GM19463 (cell line): ENCODE measurements at regions not wholly inside any gene's neighbourhood (a gene's known extent, or its start where the extent isn't known, plus 50 kb on each side); places are given as distances from the start of the nearest gene placed in this dataset.

Source experiments
- ATAC-seq: cut with Tn5 transposase; IDR thresholded peaks from one replicate; pipeline ENCODE4 v1.9.1; 2021; ENCODE audit warnings: mild to moderate bottlenecking, moderate library complexity; ENCODE audit not compliant: unreplicated experiment

DNA sequence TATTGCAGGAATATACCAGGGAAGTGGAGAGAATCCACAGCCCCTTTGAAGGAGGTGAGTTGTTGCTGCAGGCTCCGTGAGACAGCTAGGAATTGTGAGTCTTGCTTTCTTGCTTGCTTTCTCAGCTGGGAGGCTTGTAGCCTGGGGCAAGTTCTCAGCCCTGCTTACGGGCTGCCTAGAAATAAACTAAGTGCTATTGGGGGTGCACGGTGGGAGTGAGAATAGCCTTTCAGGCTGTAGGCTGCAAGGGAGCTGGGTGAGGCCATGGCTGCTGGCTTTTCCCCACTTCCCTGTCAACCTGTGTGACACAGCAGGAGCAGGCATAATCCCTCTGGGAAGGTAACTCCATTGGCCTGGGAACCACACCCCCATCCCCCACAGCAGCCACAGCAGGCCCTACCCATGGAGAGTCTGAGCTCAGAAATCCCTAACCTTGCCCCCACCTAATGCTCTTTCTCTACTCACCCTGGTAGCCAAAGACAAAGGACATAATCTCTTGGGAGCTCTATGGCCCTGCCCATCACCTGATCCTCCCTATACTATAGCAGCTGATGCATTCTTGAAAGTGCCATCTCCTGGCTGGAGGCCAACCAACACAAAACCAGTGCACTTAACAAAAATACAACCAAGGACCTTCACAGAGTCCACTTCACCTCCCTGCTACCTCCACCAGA, 113.0 kb downstream of the MMRN1 start:
- no peak for ATAC-seq

DNA sequence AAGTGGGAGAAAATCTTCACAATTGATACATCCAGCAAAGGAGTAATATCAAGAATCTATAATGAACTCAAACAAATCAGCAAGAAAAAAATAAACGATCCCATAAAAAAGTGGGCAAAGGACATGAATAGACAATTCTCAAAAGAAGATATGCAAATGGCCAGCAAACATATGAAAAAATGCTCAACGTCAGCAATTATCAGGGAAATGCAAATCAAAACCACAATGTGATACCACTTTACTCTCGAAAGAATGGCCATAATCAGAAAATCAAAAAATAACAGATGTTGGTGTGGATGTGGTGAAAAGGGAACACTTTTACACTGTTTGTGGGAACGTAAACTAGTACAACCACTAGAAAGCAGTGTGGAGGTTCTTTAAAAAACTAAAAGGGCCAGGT, 114.3 kb upstream of the CCSER1 start:
- ATAC-seq = no peak

GRCh38 chr4:90024519-90024918, 102.7 kb upstream of the CCSER1 start:
- no peak for ATAC-seq

- ATAC-seq = no peak
Observed at GRCh38 chr4:90025248-90025647, 101.9 kb upstream of the CCSER1 start.

DNA sequence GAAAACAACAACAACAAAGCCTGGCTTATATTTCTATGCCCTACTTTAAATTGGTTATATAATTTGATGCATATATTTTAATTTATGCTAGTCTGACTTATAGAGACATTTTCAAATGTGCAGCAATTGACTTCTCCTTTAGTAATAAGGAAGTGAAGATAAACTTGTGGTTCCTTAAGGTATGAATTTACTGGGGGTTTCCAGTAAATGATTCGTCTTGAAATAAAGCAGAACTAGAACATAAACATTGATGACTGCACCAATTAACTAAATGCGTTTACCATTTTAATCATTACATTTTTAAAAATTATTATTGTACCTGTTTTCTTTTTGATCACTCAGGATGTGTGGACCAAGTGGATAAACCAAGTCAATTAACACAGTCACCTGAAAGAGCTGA, 99.6 kb upstream of the CCSER1 start:
- peak; percentile 87 for ATAC-seq

DNA sequence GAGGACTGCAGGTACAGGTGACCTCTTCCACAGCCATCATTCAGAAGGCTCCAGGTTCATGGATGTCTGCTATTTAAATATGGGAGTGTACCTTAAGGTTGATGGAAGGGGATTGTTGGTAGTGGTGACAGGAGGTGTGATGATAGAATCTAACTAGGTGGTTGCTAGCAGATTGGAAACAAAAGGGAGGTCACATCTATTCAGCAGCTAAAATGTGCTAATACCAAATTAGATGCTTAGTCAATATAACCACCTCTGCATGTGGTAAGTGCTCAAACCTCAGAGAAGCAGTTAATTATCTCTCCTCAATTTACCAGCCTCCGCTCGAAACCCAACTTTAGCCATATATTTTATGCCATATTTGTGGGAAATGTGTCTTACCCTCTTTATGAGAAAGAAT, 98.7 kb upstream of the CCSER1 start:
- no peak for ATAC-seq

- ATAC-seq = no peak
Observed at GRCh38 chr4:90030202-90030601, 97.0 kb upstream of the CCSER1 start.

DNA sequence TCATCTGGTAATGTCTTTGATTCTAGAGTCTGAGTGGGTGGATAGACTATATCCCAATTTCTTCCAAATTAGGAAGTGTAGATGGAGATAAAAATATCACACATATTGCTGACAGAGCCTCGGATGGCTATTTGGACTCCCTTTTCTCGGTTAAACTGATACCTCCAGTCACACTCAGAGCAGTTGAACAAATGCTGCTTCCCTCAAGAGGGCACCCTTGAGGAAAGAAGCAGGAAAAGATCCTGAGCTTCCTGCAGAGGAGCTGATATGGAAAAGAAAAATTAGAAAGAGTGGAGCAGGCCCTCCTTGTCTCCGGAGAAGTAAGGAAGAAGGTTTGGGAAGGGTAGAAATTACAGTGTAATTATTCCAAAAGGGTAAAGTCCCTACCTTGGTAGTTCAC, 96.2 kb upstream of the CCSER1 start:
- ATAC-seq = no peak

GRCh38 chr4:90039122-90039521, 88.1 kb upstream of the CCSER1 start:
- no peak for ATAC-seq

- no peak for ATAC-seq
Observed at GRCh38 chr4:90051999-90052398, 75.2 kb upstream of the CCSER1 start.

DNA sequence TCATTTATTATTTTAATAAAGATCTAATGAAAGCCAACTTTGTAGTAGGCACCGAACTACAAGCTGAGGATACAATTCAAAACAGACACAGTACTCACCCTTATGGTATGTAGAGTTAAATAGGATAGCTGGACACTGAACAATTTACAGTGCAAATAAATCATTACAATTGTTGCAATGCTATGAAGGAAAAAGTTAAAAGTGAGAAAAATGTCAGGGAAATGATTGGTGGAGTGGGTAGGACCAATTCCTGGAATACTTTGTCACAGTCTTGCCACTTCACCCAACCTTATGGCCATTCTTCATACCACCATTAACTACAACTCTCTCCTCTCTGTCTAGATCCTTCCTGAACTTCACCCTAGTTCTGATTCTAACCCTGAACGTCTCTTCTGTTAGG, 70.1 kb upstream of the CCSER1 start:
- ATAC-seq = no peak

DNA sequence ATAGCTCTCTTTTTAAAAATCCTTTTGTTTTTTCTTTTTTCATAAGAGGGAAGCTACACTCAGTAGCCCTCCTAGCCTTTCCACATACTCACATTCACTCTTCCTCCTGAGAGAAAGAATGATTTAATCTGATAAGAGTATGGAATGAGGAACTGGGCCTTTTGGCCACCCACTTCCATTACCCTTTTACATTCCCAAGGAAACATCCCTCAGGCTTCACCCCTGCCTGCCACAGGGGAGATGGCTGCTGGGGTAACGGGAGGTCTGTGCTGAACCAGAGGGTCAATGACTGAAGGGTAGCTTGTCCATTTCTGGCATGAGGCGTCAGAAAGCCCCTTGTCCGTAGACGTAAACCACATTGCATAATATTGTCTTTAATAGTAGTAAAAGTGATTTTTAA, 67.2 kb upstream of the CCSER1 start:
- ATAC-seq = no peak

DNA sequence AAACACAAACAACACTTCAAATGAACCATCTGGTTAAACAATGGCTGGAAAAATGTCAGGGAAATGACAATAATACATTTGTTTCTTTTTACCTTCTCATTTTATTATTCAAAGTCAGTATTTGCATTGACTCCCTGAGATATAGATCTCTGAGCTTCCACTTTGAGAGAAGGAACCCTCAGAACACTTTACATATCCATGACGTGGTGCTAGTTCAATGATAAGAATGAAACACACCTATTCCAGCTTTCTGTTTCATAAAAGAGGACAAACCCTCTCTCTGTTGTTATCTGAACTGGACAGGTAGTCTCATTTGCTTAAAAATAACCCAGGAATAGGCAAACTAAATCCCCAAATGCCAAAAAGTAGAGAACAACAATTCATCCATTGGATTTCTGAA, 65.3 kb upstream of the CCSER1 start:
- ATAC-seq = no peak

GRCh38 chr4:90064196-90064595, 63.0 kb upstream of the CCSER1 start:
- ATAC-seq = no peak

GRCh38 chr4:90069151-90069550, 58.0 kb upstream of the CCSER1 start:
- no peak for ATAC-seq

DNA sequence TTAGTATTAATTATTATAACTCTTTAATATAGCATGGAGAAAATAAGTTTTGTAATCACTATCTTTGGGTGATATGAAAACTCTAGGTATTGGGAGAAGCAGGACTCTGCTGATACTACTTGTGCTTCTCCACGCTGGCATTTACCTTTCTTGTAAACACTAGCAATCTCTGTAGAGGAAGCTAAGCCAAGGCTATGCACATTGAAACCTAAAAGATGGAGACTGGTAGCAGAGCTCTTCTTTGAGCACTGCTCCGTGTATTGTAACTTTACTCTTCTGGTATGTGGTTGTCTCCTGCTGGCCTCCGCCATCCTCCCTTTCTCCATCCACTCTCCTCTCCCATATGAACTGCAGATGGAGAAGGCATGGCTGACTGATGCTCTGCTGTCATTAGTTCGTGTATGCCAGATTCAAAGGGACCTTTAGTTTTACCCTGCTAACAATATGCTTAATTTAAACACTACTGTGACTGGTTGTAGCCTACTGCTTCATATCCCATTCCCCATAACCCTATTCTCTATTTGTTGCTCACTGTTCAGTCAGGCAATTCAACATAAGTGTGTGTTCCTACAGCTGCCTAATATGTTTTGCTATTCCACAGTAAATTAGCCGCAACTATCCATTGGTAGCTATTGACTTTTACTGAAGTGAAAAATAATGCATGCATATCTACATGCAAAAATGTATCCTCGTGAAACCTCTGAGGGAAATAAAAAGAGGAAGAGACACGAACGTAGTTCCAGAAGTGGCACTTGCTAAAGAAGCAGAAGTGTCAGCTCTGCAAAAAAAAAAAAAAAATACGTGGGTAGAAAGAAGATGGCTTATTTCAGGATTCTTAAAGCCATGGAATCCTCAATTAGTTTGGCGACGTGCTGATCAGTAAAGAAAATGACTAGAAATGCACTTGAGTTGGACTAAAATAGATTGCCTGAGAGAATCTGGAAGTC, 55.6 kb upstream of the CCSER1 start:
- peak; percentile 59 for ATAC-seq

- no peak for ATAC-seq
Observed at GRCh38 chr4:90074322-90074886, 52.8 kb upstream of the CCSER1 start.
